HG03196 (cell line): ENCODE measurements at regions not wholly inside any gene's neighbourhood (a gene's known extent, or its start where the extent isn't known, plus 50 kb on each side); places are given as distances from the start of the nearest gene placed in this dataset.
"Not testable (repeated sequence)": the region's sequence is repeated elsewhere in the genome, so short reads cannot be mapped to it uniquely, and the experiment has no call there.

Experiments used
- ATAC-seq: cut with Tn5 transposase; IDR thresholded peaks from one replicate; pipeline ENCODE4 v1.9.1; 2021; ENCODE audit not compliant: unreplicated experiment

DNA sequence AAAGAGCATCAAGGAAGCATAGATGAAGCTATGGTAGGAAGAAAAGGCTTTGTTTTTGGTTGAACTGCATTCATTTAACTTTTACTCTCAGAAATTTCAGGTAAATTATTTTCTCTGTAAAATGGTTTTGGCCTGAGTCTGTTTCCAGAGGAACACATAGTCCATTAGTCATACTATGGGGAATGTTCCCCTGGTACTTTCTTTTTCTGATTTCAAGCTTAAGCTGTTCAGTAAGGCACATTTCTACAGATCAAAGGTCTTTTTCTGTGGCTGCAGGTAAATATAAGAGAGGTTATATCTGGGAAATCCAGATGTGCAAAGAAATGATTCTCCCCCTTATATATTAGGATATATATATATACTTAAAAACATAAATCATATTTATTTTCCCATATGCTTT, 1744.4 kb upstream of the ADGRL3 start:
- no peak for ATAC-seq

DNA sequence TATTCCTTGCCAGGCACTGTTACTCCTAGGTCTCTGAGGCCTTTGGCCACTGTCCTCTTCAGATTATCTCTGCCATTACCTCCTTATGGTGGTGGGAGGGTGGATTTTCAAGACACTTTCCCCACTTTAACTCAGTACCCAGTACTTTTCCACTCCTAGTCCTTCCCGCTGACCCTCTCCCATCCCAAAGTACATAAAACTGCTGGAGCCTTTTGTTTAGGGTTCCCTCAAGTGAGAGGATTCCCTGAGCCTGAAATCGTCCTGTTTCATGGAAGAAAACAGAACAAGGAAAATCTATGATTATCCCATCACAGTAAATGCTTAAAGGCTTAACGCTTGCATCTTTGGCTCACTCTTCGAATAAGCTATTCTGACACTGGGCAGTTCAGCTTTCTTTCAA, 1742.5 kb upstream of the ADGRL3 start:
- ATAC-seq: no peak

DNA sequence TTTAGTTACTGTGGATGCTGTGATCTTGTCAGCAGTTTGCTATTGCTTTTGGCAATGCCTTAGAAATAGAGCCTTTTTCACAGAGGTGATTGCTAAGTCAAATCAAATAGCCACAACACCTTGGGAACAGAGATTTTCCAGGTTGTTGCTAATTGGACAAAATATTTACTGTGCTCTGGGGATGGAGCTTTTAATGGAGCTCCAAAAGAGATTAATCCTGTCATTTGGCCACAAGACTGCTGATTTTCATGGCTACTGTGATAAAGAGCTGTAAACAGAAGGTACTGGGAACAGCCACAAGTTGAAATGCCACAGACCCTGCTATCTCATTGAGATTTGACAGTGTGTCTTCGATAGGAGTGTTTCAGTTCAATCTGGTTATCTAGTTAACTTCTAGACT, 1715.2 kb upstream of the ADGRL3 start:
- ATAC-seq: no peak

DNA sequence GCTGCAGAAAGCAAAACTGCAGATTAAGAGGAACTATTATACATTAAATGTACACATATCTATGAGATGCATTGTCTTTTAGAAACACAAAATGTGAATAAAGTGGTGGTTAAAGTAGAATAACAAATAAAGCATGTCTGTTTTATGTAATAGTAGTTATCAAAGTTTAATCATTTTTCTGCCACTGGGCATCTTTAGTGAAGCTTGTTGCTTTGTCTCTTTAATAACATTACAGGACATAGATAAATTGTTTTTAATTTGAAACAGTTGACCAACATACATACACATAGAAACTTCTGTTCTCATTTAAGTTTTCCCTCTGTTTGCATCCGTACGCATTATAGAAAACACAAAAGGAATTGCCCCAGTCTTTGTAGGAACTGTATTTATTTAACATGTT, 1700.0 kb upstream of the ADGRL3 start:
- ATAC-seq: no peak

DNA sequence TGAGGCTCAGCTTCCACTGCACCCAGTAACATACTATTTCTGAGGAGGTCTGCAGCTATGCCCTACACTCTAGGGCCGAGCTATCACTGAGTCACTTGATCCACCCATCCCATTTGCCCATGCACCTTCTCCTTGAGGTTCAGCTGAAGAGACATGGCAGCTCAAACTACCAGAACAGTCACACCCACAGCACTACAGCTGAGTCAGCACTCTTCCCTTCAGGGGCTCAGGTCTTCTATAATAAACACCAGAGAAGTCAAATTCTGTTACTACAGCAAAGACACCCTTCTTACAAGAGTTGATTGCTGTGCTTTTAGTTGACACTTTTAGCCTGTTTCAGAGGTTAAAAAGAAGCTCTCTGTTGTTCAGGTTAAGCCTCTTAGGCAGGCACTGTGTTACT, 1696.4 kb upstream of the ADGRL3 start:
- no peak for ATAC-seq

DNA sequence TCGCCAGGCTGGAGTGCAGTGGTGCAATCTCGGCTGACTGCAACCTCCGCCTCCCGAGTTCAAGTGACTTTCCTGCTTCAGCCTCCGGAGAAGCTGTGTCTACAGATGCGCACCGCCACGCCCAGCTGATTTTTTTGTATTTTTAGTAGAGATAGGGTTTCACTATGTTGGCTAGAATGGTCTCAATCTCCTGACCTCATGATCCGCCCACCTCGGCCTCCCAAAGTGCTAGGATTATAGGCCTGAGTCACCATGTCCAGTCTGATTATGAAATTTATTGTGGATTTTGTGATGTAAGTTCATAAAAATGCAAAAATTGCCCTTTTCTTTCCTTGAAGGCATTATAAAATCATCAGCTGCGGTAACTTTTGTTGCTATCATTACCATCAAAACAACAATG, 1688.3 kb upstream of the ADGRL3 start:
- ATAC-seq: not testable (repeated sequence)

DNA sequence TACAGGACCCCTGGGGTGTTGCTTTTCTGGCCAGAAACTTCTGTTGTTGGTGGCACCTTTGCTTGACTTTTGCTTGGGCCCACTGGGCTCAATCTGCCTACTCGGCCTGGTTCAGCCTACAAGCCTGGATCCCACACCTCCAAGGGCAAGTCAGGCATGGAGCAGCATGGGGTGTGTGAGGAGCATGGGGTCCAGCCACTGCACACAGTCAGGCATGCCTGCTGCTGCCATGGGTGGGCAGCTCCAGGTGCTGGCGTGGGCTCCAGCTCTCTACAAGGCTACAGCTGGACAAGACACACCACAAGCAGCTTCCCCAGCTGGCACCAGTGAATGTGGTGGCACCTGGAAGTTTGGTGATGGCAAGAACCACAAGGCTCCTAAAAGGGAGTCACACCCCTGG, 1683.1 kb upstream of the ADGRL3 start:
- no peak for ATAC-seq

DNA sequence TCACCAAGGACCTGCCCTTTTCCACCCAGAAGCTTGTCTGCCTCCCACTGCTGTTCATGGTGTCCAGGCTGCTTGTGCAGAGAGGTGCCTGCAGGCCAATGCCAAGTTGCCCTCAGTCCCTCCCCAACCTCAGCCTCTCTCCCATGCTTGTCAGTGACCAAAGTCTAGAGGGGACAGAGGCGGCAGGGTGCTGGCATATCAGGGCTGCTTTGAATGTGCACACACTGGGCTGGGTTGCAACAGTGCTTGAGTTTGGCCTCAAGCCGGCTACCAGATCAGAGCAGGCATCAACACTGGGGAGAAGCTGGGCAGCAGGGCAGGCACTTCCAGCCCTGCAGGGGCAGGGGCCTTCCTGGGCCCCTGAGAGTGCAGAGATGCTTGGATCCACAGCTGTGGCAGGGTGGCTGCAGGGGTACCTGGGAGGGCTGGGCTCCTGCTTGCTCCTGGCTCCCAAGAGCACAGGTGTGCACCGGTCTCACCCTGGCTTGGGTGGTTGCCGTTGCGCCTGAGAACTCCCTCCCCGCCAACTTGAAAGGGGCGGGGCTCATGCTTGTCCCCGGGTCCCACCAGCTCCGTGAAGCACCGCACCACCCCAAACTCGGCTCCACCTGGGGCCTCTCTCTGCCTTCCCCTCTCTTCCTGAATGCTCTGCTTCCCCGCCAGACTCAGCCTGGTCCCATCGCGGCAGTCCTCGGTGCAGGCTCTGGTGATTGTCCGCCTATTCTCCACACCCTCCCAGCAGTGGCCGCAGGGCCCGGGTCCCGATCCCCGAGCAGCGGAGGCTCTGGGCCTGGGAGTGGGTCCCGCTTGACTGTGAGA, 1681.9 kb upstream of the ADGRL3 start:
- no peak for ATAC-seq

DNA sequence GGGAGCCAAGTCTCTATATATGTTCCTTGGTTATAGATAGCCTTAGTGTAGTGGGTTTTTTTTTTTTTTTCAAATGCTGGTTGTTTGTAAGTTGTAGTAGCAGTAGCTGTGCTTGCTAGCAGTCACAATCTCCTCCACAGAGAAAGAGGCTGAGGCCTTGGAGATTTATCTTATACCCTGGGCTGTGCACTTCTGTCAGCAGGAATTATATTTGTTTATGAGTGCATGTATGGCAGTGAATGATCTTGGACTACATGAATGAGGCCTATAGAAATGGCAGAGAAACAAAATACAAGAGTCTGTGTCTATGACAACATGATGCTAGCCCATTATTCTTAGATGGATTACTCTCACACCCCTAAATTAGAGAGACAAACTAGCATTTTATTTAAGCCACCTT, 1674.2 kb upstream of the ADGRL3 start:
- ATAC-seq: no peak

DNA sequence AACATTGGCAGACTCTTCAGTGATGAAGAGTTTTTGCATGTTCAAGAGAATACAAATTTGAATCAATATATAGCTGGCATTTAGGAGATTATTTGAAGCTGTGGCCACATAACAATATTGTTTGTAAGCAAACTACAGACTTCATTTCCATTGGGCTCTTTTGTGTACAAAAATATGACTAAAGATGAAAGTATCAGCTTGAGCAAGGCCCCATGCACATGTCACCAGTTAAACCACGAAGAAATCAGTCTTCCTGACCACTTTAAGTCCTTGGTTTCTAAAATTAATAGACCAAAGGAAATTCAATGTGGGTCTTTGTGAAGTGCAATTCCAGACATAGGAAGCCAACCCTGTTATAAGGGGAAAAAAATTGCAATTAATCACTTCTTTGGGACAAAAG, 1664.6 kb upstream of the ADGRL3 start:
- ATAC-seq: peak; percentile 58

DNA sequence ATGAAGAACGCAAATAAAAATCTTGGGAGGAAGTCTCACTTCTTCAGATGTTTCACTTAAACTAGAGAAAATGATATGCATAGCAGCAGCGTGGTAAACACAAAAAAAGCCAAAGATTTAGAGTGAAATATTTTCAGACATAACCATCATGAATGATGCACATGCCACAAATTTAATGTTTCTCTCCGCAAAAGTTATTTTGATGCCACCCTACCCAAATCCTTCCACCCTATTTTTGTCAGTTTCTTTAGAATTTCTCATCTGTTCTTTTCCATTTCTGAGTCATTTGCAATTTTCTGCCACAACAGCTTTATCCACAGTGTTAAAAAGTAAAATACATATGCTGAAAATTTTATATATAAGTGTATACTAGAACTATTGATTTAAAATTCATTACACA, 1663.7 kb upstream of the ADGRL3 start:
- no peak for ATAC-seq

DNA sequence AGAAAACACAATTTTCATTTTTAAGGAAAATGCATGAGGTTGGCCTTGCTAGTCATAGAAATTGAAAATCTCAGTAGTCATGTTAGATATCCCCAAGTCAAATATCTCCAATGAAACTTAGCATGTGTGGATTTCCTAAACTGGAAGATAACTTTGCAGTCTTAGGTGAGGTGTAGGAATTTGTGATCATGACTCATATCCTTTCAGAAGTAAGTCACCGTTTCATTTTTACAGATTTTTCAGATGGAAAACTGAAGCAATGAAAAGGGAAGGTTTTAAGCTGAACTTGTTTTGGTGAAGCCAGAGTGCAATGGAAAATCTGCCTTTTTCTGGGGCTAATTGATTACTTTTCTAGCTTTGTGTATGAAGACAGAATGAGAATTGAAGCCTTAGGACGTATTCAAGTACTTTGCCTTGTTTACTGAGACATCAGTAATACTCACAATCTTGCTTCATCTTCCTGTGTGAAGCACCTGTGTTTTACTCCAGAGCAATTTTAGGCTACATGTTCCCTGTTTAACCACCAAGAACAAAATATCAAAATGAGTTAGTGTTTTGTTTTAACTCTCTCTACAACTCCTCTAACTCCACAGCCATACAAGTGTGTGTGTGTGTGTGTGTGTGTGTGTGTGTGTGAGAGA, 1662.8 kb upstream of the ADGRL3 start:
- ATAC-seq: no peak

DNA sequence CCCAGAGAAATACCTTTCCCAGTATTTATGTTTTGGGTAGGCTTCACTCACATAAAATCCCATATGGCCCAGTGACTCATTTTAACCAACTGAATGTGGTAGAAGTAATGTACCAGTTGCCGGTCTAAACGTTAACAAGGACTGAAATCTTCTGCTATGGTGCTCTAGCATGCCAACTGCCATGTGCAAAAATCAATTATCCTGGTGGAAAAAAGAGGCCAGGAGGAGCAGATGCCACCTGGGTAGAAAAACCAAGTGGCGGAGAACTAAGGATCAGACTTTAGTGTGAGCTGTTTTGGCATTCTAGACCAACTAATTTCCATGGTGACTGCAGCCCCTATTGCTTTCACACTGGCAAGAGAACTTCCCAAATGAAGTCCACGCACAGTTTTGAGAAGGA, 1660.7 kb upstream of the ADGRL3 start:
- no peak for ATAC-seq

DNA sequence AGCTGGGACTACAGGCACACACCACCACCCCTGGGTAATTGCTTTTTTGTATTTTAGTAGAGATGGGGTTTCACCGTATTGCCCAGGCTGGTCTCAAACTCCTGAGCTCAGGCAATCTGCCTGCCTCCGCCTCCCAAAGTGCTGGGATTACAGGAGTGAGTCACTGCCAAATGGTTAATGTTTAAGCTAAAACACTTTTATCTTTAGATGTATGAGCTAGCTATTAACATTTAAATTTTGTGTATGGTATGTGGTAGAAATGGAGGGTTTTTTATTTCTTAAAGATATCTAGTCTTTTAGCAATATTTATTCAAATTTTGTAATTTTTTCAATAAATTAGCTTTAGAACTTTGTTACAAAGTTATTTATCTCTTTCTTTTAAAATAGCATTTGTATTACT, 1659.8 kb upstream of the ADGRL3 start:
- ATAC-seq: no peak

DNA sequence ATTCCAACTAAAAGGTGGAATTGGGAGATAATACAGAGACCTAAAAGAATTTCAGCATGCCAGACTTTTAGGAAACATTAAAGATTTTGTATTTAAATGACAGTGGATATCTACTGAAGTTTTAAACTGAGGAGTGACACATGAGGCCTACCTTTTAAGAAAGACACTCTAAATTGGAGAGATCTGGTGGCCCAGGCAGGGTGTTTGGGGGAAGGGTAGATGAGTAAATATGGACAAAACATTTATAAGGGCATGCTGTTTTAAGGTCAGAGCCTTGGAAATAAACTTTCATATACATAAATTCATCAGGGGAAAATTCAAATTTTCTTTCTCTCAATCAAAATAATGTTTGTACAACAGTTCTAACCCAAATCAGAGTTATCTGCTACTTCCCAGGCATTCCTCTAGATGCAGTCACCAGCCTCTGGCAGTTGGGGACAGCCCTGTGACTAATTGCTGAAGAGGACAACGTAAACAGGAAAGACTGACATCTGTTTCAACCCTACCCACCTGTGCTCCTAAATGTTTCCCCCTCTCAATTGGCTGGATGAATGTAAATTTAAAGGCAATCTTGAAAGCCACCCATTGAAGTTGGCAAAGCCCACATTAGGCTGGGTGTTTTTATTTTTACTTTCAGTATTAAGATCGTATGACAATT, 1646.9 kb upstream of the ADGRL3 start:
- peak; percentile 98 for ATAC-seq

DNA sequence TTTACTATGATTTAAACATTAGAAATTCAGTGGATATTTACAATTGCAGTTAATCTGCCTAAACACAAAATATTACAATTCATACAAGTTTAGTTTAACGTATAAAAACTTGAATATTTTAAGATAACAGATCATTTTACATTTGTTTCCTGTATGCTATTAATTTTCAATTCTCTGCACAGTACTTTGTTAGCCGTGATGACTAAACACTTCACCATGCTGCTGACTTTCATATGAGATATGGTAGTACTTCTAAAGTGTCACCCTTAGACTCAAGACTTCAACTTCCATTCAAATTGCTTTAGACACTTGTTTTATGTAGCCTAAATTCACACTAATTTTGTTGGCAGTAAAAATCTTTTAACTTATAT, 1646.4 kb upstream of the ADGRL3 start:
- peak; percentile 59 for ATAC-seq

DNA sequence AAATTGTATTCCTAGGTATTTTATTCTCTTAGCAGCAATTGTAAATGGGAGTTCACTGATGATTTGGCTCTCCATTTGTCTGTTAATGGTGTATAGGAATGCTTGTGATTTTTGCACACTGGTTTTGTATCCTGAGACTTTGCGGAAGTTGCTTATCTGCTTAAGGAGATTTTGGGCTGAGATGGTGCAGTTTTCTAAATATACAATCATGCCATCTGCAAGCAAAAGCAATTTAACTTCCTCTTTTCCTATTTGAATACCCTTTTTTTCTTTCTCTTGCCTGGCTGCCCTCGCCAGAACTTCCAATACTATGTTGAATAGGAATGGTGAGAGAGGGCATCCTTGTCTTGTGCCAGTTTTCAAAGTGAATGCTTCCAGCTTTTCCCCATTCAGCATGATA, 1643.9 kb upstream of the ADGRL3 start:
- not testable (repeated sequence) for ATAC-seq

DNA sequence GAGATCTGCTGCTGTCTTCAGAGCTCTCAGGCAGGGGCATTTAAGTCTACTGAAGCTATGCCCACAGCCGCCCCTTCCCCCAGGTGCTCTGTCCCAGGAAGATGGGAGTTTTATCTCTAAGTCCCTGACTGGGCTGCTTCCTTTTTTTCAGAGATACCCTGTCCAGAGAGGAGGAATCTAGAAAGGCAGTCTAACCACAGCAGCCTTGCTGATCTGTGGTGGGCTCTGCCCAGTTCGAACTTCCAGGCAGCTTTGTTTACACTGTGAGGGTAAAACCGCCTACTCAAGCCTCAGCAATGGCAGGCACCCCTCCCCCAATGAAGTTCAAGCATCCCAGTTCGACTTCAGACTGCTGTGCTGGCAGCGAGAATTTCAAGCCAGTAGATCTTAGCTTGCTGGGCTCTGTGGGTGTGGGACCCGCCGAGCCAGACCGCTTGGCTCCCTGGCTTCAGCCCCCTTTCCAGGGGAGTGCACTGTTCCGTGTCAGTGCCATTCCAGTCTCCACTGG, 1639.9 kb upstream of the ADGRL3 start:
- not testable (repeated sequence) for ATAC-seq

DNA sequence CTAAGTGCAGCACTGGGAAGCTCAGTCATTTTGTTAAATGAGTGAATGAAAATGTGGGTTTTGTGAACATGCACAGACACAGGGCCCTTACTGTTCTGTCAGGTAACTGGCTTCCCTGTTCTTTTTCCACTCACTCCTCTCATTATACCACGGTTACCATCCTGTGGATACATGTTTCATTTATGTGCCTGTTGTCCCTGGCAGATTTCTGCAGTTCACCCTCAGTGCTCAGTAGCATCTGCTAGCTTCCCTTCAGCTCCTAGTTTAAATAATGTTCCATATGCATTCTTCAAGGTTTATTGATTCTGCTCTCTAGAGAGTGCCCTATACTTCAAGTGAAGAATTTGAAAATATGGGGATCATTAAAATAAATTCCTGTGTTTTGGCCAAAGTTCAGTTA, 1634.3 kb upstream of the ADGRL3 start:
- no peak for ATAC-seq

DNA sequence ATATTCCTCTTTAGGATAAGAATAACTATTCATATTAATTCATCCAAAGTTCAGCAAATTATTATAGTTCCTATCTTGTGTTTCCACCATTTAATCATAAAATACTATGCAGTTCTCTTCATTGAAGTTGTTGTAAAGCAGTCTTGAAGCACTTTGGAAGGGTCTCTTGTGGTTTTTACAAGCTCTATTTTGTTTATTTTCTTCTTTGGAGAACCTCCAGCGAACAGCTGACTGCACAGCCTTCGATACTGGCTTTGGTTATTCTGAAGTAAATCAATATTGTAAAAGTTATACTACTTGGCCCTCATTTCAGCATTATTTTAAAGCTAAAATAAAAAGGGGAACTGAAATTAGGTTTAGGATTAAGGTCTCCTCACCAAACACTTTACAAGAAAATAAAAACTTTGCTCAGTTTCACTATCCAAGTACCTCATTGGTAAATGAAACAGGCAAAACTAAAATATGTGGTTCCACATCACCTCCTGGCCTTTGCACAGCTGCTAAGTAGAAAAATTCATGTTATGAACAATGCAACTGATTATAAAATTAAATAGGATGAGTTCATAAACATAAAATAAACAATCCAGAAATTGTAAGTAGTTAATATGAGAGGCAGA, 1629.2 kb upstream of the ADGRL3 start:
- ATAC-seq: no peak

DNA sequence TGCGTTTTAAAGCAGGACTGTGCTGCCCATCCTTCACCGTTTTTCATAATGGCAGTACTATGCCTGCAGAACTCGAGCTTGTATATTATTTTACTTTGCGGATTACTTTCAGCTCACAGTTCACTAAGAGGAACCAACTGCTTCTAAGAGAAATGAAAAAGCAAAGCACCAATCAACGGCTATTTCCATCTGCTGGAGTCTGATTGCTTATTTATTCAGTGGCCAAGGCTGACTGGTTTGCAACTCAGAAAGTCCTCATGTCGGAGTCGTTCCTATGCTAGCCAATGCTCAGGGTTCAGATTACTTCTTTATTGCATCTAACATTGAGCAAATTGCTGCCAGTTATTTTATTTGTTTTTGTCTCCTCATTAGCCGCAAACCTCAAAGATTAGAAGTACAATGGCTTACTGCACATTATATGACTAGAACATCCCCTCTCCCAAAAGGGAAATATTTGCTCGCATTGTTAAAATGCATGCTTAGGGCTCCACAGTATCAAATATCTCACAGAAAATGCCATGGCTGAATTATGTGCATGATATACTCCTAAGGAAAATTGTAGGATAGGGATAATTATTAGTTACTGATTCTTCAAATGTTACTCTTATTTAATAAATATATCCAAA, 1628.2 kb upstream of the ADGRL3 start:
- ATAC-seq: no peak
